ENCODE measurements at regions not wholly inside any gene's neighbourhood (a gene's known extent, or its start where the extent isn't known, plus 50 kb on each side); places are given as distances from the start of the nearest gene placed in this dataset.

DNA sequence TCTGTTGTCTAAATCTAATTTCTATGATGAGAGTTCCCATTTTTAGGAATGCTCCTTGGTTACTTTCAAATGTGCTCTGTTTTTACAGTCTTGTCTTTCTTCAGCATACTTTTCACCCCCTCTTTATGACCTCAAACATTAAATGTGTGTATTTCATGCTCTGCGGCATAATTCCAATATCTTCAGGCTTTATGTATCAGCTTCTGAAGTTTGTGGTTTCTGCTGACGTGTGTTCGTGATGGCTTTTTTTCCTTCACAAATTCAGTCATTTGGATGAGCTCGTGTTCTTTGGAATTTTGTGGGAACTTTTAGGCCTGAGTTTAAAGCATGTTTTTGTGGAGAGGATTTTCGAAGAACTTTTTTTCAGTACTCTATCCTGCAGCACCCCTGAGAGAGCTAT lies 97.7 kb upstream of the CHRNA7 start:
- Histone ChIP-seq H3K27me3 (ENCODE audit: insufficient read depth, low read length) (no peaks in the 10 kb centered on the region), H3K27ac (ENCODE audit: low read depth, low read length) (peak overlapping the region; percentile 74), H3K79me2 (ENCODE audit: insufficient read depth, low read length) (no peaks in the 10 kb centered on the region), H3K9me3 (ENCODE audit: insufficient read depth, low read depth, low read length) (no peaks in the 10 kb centered on the region), H3K36me3 (ENCODE audit: insufficient read depth, low read length) (no peaks in the 10 kb centered on the region), H3K4me3 (ENCODE audit: insufficient read depth, low read depth, low read length) (no peak overlapping the region), H3K9ac (ENCODE audit: low read length) (no peak overlapping the region), H3K4me1 (ENCODE audit: insufficient read depth, low read length) (peaks cover 21% of the 10 kb centered on the region), H3K4me2 (ENCODE audit: low read length) (peak overlapping the region; percentile 24), H2AFZ (ENCODE audit: low read depth, low read length) (no peak overlapping the region), H4K20me1 (ENCODE audit: insufficient read depth, low read length) (no peaks in the 10 kb centered on the region)
- Mint-ChIP-seq H3K27me3 (ENCODE audit: low read depth, unreplicated experiment) (no peaks in the 10 kb centered on the region), H3K36me3 (ENCODE audit: low read depth, unreplicated experiment) (no peaks in the 10 kb centered on the region), H3K4me3 (ENCODE audit: unreplicated experiment) (no peak overlapping the region), H3K9me3 (ENCODE audit: unreplicated experiment) (no peaks in the 10 kb centered on the region), H3K4me1 (ENCODE audit: low read depth, unreplicated experiment) (peaks cover 21% of the 10 kb centered on the region), H3K27ac (ENCODE audit: unreplicated experiment) (peak overlapping the region; percentile 2)
- TF ChIP-seq, protein P1, sequence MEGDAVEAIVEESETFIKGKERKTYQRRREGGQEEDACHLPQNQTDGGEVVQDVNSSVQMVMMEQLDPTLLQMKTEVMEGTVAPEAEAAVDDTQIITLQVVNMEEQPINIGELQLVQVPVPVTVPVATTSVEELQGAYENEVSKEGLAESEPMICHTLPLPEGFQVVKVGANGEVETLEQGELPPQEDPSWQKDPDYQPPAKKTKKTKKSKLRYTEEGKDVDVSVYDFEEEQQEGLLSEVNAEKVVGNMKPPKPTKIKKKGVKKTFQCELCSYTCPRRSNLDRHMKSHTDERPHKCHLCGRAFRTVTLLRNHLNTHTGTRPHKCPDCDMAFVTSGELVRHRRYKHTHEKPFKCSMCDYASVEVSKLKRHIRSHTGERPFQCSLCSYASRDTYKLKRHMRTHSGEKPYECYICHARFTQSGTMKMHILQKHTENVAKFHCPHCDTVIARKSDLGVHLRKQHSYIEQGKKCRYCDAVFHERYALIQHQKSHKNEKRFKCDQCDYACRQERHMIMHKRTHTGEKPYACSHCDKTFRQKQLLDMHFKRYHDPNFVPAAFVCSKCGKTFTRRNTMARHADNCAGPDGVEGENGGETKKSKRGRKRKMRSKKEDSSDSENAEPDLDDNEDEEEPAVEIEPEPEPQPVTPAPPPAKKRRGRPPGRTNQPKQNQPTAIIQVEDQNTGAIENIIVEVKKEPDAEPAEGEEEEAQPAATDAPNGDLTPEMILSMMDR (IDR thresholded peaks at IDR 0.05; ENCODE audit: insufficient read depth, low read depth, low read length): no peak
- no peak for TF ChIP-seq EZH2 (IDR thresholded peaks at IDR 0.05; ENCODE audit: insufficient read depth, low read length)
- peak; percentile 75 for DNase-seq (ENCODE audit: low read depth)
- FAIRE-seq: no peak

DNA sequence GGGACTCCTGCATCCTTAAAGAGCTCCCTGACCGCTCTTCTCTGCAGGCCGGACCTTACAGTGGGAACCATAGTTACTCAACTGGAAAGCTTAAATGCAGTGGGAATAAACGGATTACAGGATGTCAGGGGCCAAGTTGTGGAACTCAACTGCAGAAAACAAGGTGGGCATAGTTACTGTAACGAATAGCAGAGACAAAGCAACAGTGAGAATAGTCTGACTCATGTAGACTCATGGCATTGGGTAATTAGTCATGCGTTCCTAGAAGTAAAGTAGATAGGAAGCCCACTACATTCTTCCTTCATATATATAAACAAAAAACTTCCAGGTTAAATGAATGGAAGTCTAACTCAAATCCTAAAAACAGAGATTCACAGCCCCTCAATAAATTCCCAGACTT lies 95.5 kb upstream of the CHRNA7 start:
- peak overlapping the region; percentile 53 for H3K9ac ChIP-seq (ENCODE audit: low read length)
- peaks cover 2% of the 10 kb centered on the region for H3K36me3 Mint-ChIP-seq (ENCODE audit: low read depth, unreplicated experiment)
- H3K27me3 ChIP-seq (ENCODE audit: insufficient read depth, low read length): no peaks in the 10 kb centered on the region
- DNase-seq (ENCODE audit: low read depth): peak; percentile 83
- H3K4me3 Mint-ChIP-seq (ENCODE audit: unreplicated experiment): no peak overlapping the region
- H3K79me2 ChIP-seq (ENCODE audit: insufficient read depth, low read length): no peaks in the 10 kb centered on the region
- H3K4me1 ChIP-seq (ENCODE audit: insufficient read depth, low read length): peaks cover 21% of the 10 kb centered on the region
- H3K4me1 Mint-ChIP-seq (ENCODE audit: low read depth, unreplicated experiment): peaks cover 24% of the 10 kb centered on the region
- no peaks in the 10 kb centered on the region for H3K36me3 ChIP-seq (ENCODE audit: insufficient read depth, low read length)
- no peaks in the 10 kb centered on the region for H3K9me3 ChIP-seq (ENCODE audit: insufficient read depth, low read depth, low read length)
- H4K20me1 ChIP-seq (ENCODE audit: insufficient read depth, low read length): no peaks in the 10 kb centered on the region
- H3K27ac ChIP-seq (ENCODE audit: low read depth, low read length): peak overlapping the region; percentile 80
- H3K4me3 ChIP-seq (ENCODE audit: insufficient read depth, low read depth, low read length): no peak overlapping the region
- TF ChIP-seq EZH2 (IDR thresholded peaks at IDR 0.05; ENCODE audit: insufficient read depth, low read length): no peak
- TF ChIP-seq, protein P1 (IDR thresholded peaks at IDR 0.05; ENCODE audit: insufficient read depth, low read depth, low read length): no peak
- H3K27me3 Mint-ChIP-seq (ENCODE audit: low read depth, unreplicated experiment): no peaks in the 10 kb centered on the region
- no peak overlapping the region for H2AFZ ChIP-seq (ENCODE audit: low read depth, low read length)
- H3K9me3 Mint-ChIP-seq (ENCODE audit: unreplicated experiment): no peaks in the 10 kb centered on the region
- H3K27ac Mint-ChIP-seq (ENCODE audit: unreplicated experiment): peak overlapping the region; percentile 60
- peak overlapping the region; percentile 36 for H3K4me2 ChIP-seq (ENCODE audit: low read length)
- no peak for FAIRE-seq

DNA sequence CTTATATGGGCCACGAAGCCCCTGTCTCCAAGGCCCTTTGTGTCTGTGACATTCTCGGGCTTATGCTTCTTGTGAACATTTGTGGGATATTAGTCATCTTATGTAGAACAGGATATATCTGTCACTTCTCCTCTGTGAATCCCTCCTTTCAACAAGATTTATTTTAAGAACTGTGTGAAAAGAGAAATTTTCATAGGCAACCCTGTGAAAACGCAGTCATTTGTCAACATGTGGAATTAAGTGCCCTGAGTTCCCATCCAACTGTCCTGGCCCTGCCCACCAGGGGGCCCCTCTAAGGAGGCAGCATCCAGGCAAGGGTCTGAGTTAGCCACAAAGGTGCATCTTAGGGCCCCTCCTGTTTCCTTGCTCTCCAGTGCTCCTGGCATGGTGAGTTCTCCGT lies 76.8 kb upstream of the CHRNA7 start:
- Histone ChIP-seq H3K4me2 (ENCODE audit: low read length) (no peak overlapping the region), H4K20me1 (ENCODE audit: insufficient read depth, low read length) (no peaks in the 10 kb centered on the region), H3K79me2 (ENCODE audit: insufficient read depth, low read length) (no peaks in the 10 kb centered on the region), H3K4me3 (ENCODE audit: insufficient read depth, low read depth, low read length) (no peak overlapping the region), H3K9me3 (ENCODE audit: insufficient read depth, low read depth, low read length) (peaks cover 5% of the 10 kb centered on the region), H3K9ac (ENCODE audit: low read length) (no peak overlapping the region), H3K4me1 (ENCODE audit: insufficient read depth, low read length) (peaks cover 9% of the 10 kb centered on the region), H3K27ac (ENCODE audit: low read depth, low read length) (no peak overlapping the region), H3K27me3 (ENCODE audit: insufficient read depth, low read length) (no peaks in the 10 kb centered on the region), H3K36me3 (ENCODE audit: insufficient read depth, low read length) (no peaks in the 10 kb centered on the region), H2AFZ (ENCODE audit: low read depth, low read length) (no peak overlapping the region)
- H3K36me3 Mint-ChIP-seq (ENCODE audit: low read depth, unreplicated experiment): no peaks in the 10 kb centered on the region
- H3K27ac Mint-ChIP-seq (ENCODE audit: unreplicated experiment): peak overlapping the region; percentile 99
- no peak for TF ChIP-seq EZH2 (IDR thresholded peaks at IDR 0.05; ENCODE audit: insufficient read depth, low read length)
- TF ChIP-seq, protein P1 (IDR thresholded peaks at IDR 0.05; ENCODE audit: insufficient read depth, low read depth, low read length): no peak
- H3K9me3 Mint-ChIP-seq (ENCODE audit: unreplicated experiment): peaks cover under 1% of the 10 kb centered on the region
- H3K4me1 Mint-ChIP-seq (ENCODE audit: low read depth, unreplicated experiment): peaks cover 52% of the 10 kb centered on the region
- FAIRE-seq (no peak), DNase-seq (ENCODE audit: low read depth) (no peak)
- no peaks in the 10 kb centered on the region for H3K27me3 Mint-ChIP-seq (ENCODE audit: low read depth, unreplicated experiment)
- no peak overlapping the region for H3K4me3 Mint-ChIP-seq (ENCODE audit: unreplicated experiment)
